Coronary artery (tissue), 2 donors: ENCODE measurements at regions not wholly inside any gene's neighbourhood (a gene's known extent, or its start where the extent isn't known, plus 50 kb on each side); places are given as distances from the start of the nearest gene placed in this dataset.

Experiments
- DNase-seq: peaks from one replicate; pipeline ENCODE4 v3.0.0-alpha.2; 2017; ENCODE audit warnings: low spot score
- H3K27ac ChIP-seq, 2 donors: fragments of 200-600 bp; sonication (generic); one replicate each; pipeline ENCODE4 v1.5.1; 2016 to 2019
- H3K4me3 ChIP-seq: fragments of 200-600 bp; sonication (generic); 2 replicates; pipeline ENCODE4 v1.5.1; 2016; ENCODE audit warnings: mild to moderate bottlenecking, moderate library complexity
- TF ChIP-seq, protein P1 (sequence below): fragments of 200-600 bp; sonication (generic); IDR thresholded peaks from one replicate; pipeline ENCODE4 v1.5.1; 2019; ENCODE audit warnings: antibody characterized with exemption

- no peak overlapping the region for H3K4me3 ChIP-seq
- TF ChIP-seq, protein P1, sequence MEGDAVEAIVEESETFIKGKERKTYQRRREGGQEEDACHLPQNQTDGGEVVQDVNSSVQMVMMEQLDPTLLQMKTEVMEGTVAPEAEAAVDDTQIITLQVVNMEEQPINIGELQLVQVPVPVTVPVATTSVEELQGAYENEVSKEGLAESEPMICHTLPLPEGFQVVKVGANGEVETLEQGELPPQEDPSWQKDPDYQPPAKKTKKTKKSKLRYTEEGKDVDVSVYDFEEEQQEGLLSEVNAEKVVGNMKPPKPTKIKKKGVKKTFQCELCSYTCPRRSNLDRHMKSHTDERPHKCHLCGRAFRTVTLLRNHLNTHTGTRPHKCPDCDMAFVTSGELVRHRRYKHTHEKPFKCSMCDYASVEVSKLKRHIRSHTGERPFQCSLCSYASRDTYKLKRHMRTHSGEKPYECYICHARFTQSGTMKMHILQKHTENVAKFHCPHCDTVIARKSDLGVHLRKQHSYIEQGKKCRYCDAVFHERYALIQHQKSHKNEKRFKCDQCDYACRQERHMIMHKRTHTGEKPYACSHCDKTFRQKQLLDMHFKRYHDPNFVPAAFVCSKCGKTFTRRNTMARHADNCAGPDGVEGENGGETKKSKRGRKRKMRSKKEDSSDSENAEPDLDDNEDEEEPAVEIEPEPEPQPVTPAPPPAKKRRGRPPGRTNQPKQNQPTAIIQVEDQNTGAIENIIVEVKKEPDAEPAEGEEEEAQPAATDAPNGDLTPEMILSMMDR: no peak
- H3K27ac ChIP-seq: peak overlapping the region in 1 of 2 donors; percentile 57
- no peak for DNase-seq
These were observed 471.0 kb downstream of the COL12A1 start for GRCh38 chr6:74734901-74735300.

GRCh38 chr6:74733830-74734620, 471.8 kb downstream of the COL12A1 start:
- TF ChIP-seq, protein P1: no peak
- H3K27ac ChIP-seq: peak overlapping the region in 1 of 2 donors; percentile 57
- no peak overlapping the region for H3K4me3 ChIP-seq
- DNase-seq: no peak

GRCh38 chr6:74731931-74732330, 473.9 kb downstream of the COL12A1 start:
- peak overlapping the region in 1 of 2 donors; percentile 12 for H3K27ac ChIP-seq
- no peak for DNase-seq
- TF ChIP-seq, protein P1: no peak
- no peak overlapping the region for H3K4me3 ChIP-seq

DNA sequence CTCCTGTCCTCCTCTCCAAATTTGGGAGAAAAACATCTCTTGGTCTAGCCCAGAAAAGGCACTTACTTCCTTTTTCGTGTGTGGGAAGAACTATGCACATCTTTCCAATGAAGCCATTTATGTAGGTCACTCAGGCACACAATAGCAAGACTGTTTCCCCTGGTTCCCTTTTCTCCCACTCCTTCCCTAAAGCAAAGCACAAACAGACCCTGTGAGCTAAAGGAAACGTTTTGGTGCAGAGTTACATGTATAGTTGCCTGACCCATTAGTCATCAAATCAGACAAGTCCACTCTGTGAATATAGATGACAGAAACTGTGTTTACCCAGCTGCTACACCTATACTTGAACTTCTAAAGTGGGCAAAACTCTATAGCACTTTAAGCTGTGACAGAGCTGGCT, 474.6 kb downstream of the COL12A1 start:
- no peak for DNase-seq
- TF ChIP-seq, protein P1: no peak
- no peak overlapping the region for H3K4me3 ChIP-seq
- no peak overlapping the region for H3K27ac ChIP-seq

GRCh38 chr6:74720923-74721322, 484.9 kb downstream of the COL12A1 start:
- Histone ChIP-seq H3K27ac (no peak overlapping the region), H3K4me3 (no peak overlapping the region)
- DNase-seq: no peak
- TF ChIP-seq, protein P1: no peak

DNA sequence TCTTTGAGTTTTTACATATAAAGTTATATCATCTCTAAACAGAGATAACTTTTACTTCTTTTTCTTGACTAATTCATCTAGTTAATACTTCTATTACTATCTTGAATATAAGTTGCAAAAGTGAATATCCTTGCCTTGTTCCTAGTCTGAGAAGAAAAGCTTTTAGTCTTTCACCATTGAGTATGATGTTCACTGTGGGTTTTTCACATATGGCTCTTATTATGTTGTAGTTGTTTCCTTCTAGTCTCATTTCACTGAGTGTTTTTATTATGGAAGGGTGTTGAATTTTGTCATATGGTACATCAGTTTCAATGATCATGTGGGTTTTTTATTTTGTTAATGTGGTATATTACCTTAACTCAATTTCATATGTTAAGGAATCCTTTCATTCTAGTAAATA, 488.3 kb downstream of the COL12A1 start:
- no peak overlapping the region for H3K4me3 ChIP-seq
- TF ChIP-seq, protein P1: no peak
- no peak overlapping the region for H3K27ac ChIP-seq
- DNase-seq: no peak
